SK-N-SH (cell line): ENCODE measurements at regions not wholly inside any gene's neighbourhood (a gene's known extent, or its start where the extent isn't known, plus 50 kb on each side); places are given as distances from the start of the nearest gene placed in this dataset.

Source experiments
- CTCF ChIA-PET: fragments of 300-600, 350-600 bp; formaldehyde crosslinking; extraction: SDS; loops from one replicate; lab custom pipeline; 2021; lab: Yijun Ruan, JAX
- POLR2A ChIA-PET: fragments of 350-600 bp; sonication (Branson Sonifier 250); formaldehyde crosslinking; extraction: SDS; loops from one replicate; lab custom pipeline; 2020; ENCODE audit warnings: antibody characterized with exemption, inconsistent platforms; lab: Yijun Ruan, JAX
- DNase-seq: peaks from one replicate; pipeline ENCODE4 v3.0.0; 2012
- H2AFZ ChIP-seq: fragments of 200-600 bp; sonication (generic); 2 replicates; pipeline ENCODE4 v1.8.1; 2016; ENCODE audit warnings: antibody characterized with exemption, mild to moderate bottlenecking, low read depth
- H3F3A ChIP-seq: fragments of 200-600 bp; sonication (generic); replicated peaks from 2 replicates; pipeline ENCODE3; 2016; ENCODE audit warnings: antibody characterized with exemption, mild to moderate bottlenecking; ENCODE audit not compliant: insufficient read depth
- H3K27ac ChIP-seq, 2 experiments: fragments of 200-500 bp in 1 of 2; fragments of 200-600 bp in 1 of 2; sonication (Bioruptor generic) in 1 of 2; sonication (generic), shearing (Covaris generic) in 1 of 2; 2 replicates each; pipeline versions ENCODE4 v1.5.1 to v1.6.1; 2014 to 2016; ENCODE audit warnings: low read depth in 2 of 2, inconsistent platforms in 1 of 2, low read length in 1 of 2, mild to moderate bottlenecking in 1 of 2, mixed read lengths in 1 of 2
- H3K27me3 ChIP-seq: fragments of 200-600 bp; sonication (generic), shearing (Covaris generic); 2 replicates; pipeline ENCODE4 v1.6.1; 2016; ENCODE audit warnings: mixed run types; ENCODE audit not compliant: insufficient read depth
- H3K36me3 ChIP-seq, 2 experiments: fragments of 200-500 bp in 1 of 2; fragments of 200-600 bp in 1 of 2; sonication (Bioruptor generic) in 1 of 2; sonication (generic) in 1 of 2; replicated peaks in 1 of 2; 2 replicates each; pipeline versions ENCODE3 to v1.5.1; 2014 to 2016; ENCODE audit warnings: low read length in 1 of 2, mild to moderate bottlenecking in 1 of 2; ENCODE audit not compliant: insufficient read depth in 2 of 2, control insufficient read depth in 1 of 2
- H3K4me1 ChIP-seq, 2 experiments: fragments of 200-500 bp in 1 of 2; fragments of 200-600 bp in 1 of 2; sonication (Bioruptor generic) in 1 of 2; sonication (generic), shearing (Covaris generic) in 1 of 2; 2 replicates each; pipeline versions ENCODE4 v1.5.1 to v1.6.1; 2014 to 2016; ENCODE audit warnings: low read depth in 1 of 2, low read length in 1 of 2, mixed run types in 1 of 2; ENCODE audit not compliant: insufficient read depth in 2 of 2, control insufficient read depth in 1 of 2
- H3K4me2 ChIP-seq: fragments of 200-600 bp; sonication (generic), shearing (Covaris generic); 2 replicates; pipeline ENCODE4 v1.6.1; 2017; ENCODE audit warnings: mixed run types
- H3K4me3 ChIP-seq, 2 experiments: fragments of 200-500 bp in 1 of 2; fragments of 200-600 bp in 1 of 2; sonication (Bioruptor generic) in 1 of 2; sonication (generic), shearing (Covaris generic) in 1 of 2; 2 replicates each; pipeline versions ENCODE4 v1.5.1 to v1.8.1; 2014 to 2016; ENCODE audit warnings: low read depth in 2 of 2, inconsistent platforms in 1 of 2, low read length in 1 of 2, mild to moderate bottlenecking in 1 of 2, mixed read lengths in 1 of 2, moderate library complexity in 1 of 2
- H3K79me2 ChIP-seq: fragments of 200-600 bp; sonication (generic); 2 replicates; pipeline ENCODE4 v1.8.1; 2017; ENCODE audit warnings: mild to moderate bottlenecking; ENCODE audit not compliant: insufficient read depth
- H3K9ac ChIP-seq: fragments of 200-600 bp; sonication (generic); 2 replicates; pipeline ENCODE4 v1.6.1; 2017; ENCODE audit warnings: mixed run types
- H3K9me2 ChIP-seq: fragments of 200-600 bp; sonication (generic); 2 replicates; pipeline ENCODE4 v1.6.1; 2017; ENCODE audit warnings: mixed run types
- H3K9me3 ChIP-seq: fragments of 200-600 bp; sonication (generic); 2 replicates; pipeline ENCODE4 v1.6.1; 2017; ENCODE audit warnings: mixed run types, mild to moderate bottlenecking, moderate library complexity
- H4K20me1 ChIP-seq: fragments of 200-600 bp; sonication (generic); 2 replicates; pipeline ENCODE4 v1.6.1; 2017; ENCODE audit warnings: mild to moderate bottlenecking, mixed run types; ENCODE audit not compliant: insufficient read depth
- CHD2 ChIP-seq: fragments of 150-350 bp; IDR thresholded peaks from 2 replicates; pipeline ENCODE4 v1.6.1; 2018; ENCODE audit warnings: low read length; ENCODE audit not compliant: partially characterized antibody
- ELF1 ChIP-seq: IDR thresholded peaks from 2 replicates; pipeline ENCODE4 v1.4.0; 2012
- EZH2phosphoT487 ChIP-seq: fragments of 200-600 bp; sonication (generic); IDR thresholded peaks from 2 replicates; pipeline ENCODE4 v1.6.1; 2017; ENCODE audit warnings: low read depth, mixed run types, mild to moderate bottlenecking, antibody characterized with exemption, moderate library complexity, borderline replicate concordance
- FOSL2 ChIP-seq: IDR thresholded peaks from 2 replicates; pipeline ENCODE4 v1.4.0; 2012; ENCODE audit warnings: low read depth, mild to moderate bottlenecking, moderate library complexity, borderline replicate concordance
- FOXJ3 ChIP-seq: sonication (generic); formaldehyde crosslinking; IDR thresholded peaks from 2 replicates; pipeline ENCODE4 v1.5.1; 2020; ENCODE audit warnings: mild to moderate bottlenecking, missing genetic modification reagents
- GABPA ChIP-seq: IDR thresholded peaks from 2 replicates; pipeline ENCODE4 v1.4.0; 2012; ENCODE audit warnings: low read depth, mild to moderate bottlenecking
- GATA2 ChIP-seq: sonication (generic); formaldehyde crosslinking; IDR thresholded peaks from 2 replicates; pipeline ENCODE4 v1.5.0; 2020; ENCODE audit warnings: mild to moderate bottlenecking, missing genetic modification reagents
- MEF2A ChIP-seq: IDR thresholded peaks from 2 replicates; pipeline ENCODE4 v1.4.0; 2012; ENCODE audit warnings: low read depth, borderline replicate concordance
- MXI1 ChIP-seq: IDR thresholded peaks from 2 replicates; pipeline ENCODE4 v1.6.1; 2012; ENCODE audit warnings: mild to moderate bottlenecking, low read depth, low read length, improper control_type of control experiment
- NFIC ChIP-seq: IDR thresholded peaks from 2 replicates; pipeline ENCODE4 v1.4.0; 2012; ENCODE audit warnings: borderline replicate concordance
- PBX3 ChIP-seq: IDR thresholded peaks from 2 replicates; pipeline ENCODE4; 2012
- RCOR1 ChIP-seq: fragments of 150-350 bp; IDR thresholded peaks from 2 replicates; pipeline ENCODE4 v1.6.1; 2017; ENCODE audit warnings: antibody characterized with exemption, low read length
- REST ChIP-seq: IDR thresholded peaks from 2 replicates; pipeline ENCODE4 v1.6.1; 2012; ENCODE audit warnings: mild to moderate bottlenecking, low read depth, low read length, moderate library complexity
- RFX5 ChIP-seq: IDR thresholded peaks from 2 replicates; pipeline ENCODE4 v1.6.1; 2012; ENCODE audit warnings: mild to moderate bottlenecking, improper control_type of control experiment, low read length
- SMC3 ChIP-seq: IDR thresholded peaks from 2 replicates; pipeline ENCODE4 v1.6.1; 2012; ENCODE audit warnings: low read depth, low read length, improper control_type of control experiment
- USF1 ChIP-seq: IDR thresholded peaks from 2 replicates; pipeline ENCODE4 v1.4.0; 2012; ENCODE audit warnings: low read depth, borderline replicate concordance
- WGBS: methylation state at CpG from one replicate; pipeline ENCODE4 v1.1.6; 2017; ENCODE audit warnings: low lambda C conversion rate; 5-methylcytosine and 5-hydroxymethylcytosine counted together

GRCh38 chr10:2478656-2479055, 588.7 kb upstream of the PFKP start:
- ChIA-PET CTCF (interaction anchor here (0.8 kb wide), 1 partner anchor 18 kb away, joined by 3 read pairs; no protein-coding TSS in a partner anchor), POLR2A (no interaction called here)
- Histone ChIP-seq H3K9ac (no peak overlapping the region), H3K9me3 (peaks cover 6% of the 10 kb centered on the region; the same call in 1 of the 2 replicates), H2AFZ (no peak overlapping the region), H3K36me3 (no peaks in the 10 kb centered on the region), H3K4me2 (no peak overlapping the region), H3K79me2 (no peaks in the 10 kb centered on the region), H3K4me3 (no peak overlapping the region), H3K27ac (no peak overlapping the region), H3K27me3 (no peaks in the 10 kb centered on the region), H3F3A (no peaks in the 10 kb centered on the region), H4K20me1 (no peaks in the 10 kb centered on the region), H3K9me2 (no peaks in the 10 kb centered on the region), H3K4me1 (peaks cover 0 to 9% of the 10 kb centered on the region in 2 experiments; a peak in 1 of 4 replicates)
- 27% methylated on average over 2 of the region's 2 CpGs for WGBS
- DNase-seq = no peak
- TF ChIP-seq GATA2 = no peak
- TF ChIP-seq EZH2phosphoT487 = no peak
- TF ChIP-seq FOXJ3 (CRISPR knock-in tag) = no peak
- TF ChIP-seq ELF1 = no peak
- no peak for TF ChIP-seq SMC3

GRCh38 chr10:2476812-2477553, 590.4 kb upstream of the PFKP start:
- DNase-seq = peak; percentile 11
- POLR2A ChIA-PET = no interaction called here
- H2AFZ ChIP-seq = no peak overlapping the region
- TF ChIP-seq RCOR1 (peak; percentile 42; the same call in 1 of the 2 replicates), ELF1 (no peak)
- H3K9ac ChIP-seq = no peak overlapping the region
- H3K27ac ChIP-seq = no peak overlapping the region
- H3K36me3 ChIP-seq = no peaks in the 10 kb centered on the region
- 28% methylated on average over 8 of the region's 9 CpGs for WGBS
- no peak overlapping the region for H3K4me3 ChIP-seq
- H3K27me3 ChIP-seq = no peaks in the 10 kb centered on the region
- H3K9me2 ChIP-seq = no peaks in the 10 kb centered on the region
- no peak overlapping the region for H3K4me2 ChIP-seq
- CTCF ChIA-PET = no interaction called here
- peaks cover 0 to 9% of the 10 kb centered on the region in 2 experiments; a peak in 1 of 4 replicates for H3K4me1 ChIP-seq
- H3K9me3 ChIP-seq = no peaks in the 10 kb centered on the region; the same call in 1 of the 2 replicates
- H3F3A ChIP-seq = no peaks in the 10 kb centered on the region
- no peaks in the 10 kb centered on the region for H4K20me1 ChIP-seq
- no peaks in the 10 kb centered on the region for H3K79me2 ChIP-seq

- H2AFZ ChIP-seq = no peak overlapping the region
- no peak overlapping the region; a peak in 1 of 4 replicates for H3K27ac ChIP-seq
- no peaks in the 10 kb centered on the region for H3K9me2 ChIP-seq
- POLR2A ChIA-PET = no interaction called here
- no peak overlapping the region for H3K4me3 ChIP-seq
- CTCF ChIA-PET = interaction anchor here (0.7 kb wide), 1 partner anchor 12 kb away, joined by 3 read pairs; no protein-coding TSS in a partner anchor
- WGBS = 14% methylated on average over 12 of the region's 15 CpGs
- no peaks in the 10 kb centered on the region for H4K20me1 ChIP-seq
- H3K27me3 ChIP-seq = no peaks in the 10 kb centered on the region
- peak; percentile 11 for DNase-seq
- H3K36me3 ChIP-seq = no peaks in the 10 kb centered on the region
- H3K4me1 ChIP-seq = peaks cover 0 to 9% of the 10 kb centered on the region in 2 experiments; a peak in 1 of 4 replicates
- H3K79me2 ChIP-seq = no peaks in the 10 kb centered on the region
- H3F3A ChIP-seq = no peaks in the 10 kb centered on the region
- H3K4me2 ChIP-seq = no peak overlapping the region
- no peak overlapping the region for H3K9ac ChIP-seq
- H3K9me3 ChIP-seq = no peaks in the 10 kb centered on the region
- TF ChIP-seq GABPA (no peak), MEF2A (no peak), REST (no peak), RFX5 (no peak), PBX3 (no peak), MXI1 (no peak), USF1 (no peak), FOSL2 (no peak), SMC3 (no peak), CHD2 (no peak), NFIC (no peak)
Observed at GRCh38 chr10:2476218-2476811, 591.0 kb upstream of the PFKP start.
